Lower leg skin (tissue), 4 donors: ENCODE measurements at regions not wholly inside any gene's neighbourhood (a gene's known extent, or its start where the extent isn't known, plus 50 kb on each side); places are given as distances from the start of the nearest gene placed in this dataset.

ENCODE experiments used
- DNase-seq, 2 donors: peaks; one replicate each; pipeline ENCODE4 v3.0.0-alpha.2; 2019; ENCODE audit warnings: low spot score in 2 of 2
- H3K4me3 ChIP-seq: fragments of 200-600 bp; sonication (generic); 2 replicates; pipeline ENCODE4 v1.5.1; 2017; ENCODE audit warnings: mild to moderate bottlenecking, low read depth; ENCODE audit not compliant: poor library complexity, severe bottlenecking
- CTCF ChIP-seq, 3 donors: fragments of 450-650 bp; IDR thresholded peaks; one replicate each; pipeline ENCODE4 v1.5.1; 2016; ENCODE audit warnings: antibody characterized with exemption in 3 of 3, mild to moderate bottlenecking in 3 of 3, moderate library complexity in 2 of 3
- POLR2A ChIP-seq, 2 donors: fragments of 450-650 bp; IDR thresholded peaks; one replicate each; pipeline ENCODE4 v1.6.1; 2016 to 2017; ENCODE audit warnings: antibody characterized with exemption in 2 of 2, mild to moderate bottlenecking in 1 of 2, moderate library complexity in 1 of 2
- WGBS, 2 donors: methylation state at CpG; one replicate each; pipeline ENCODE4 v1.1.5; 2018; 5-methylcytosine and 5-hydroxymethylcytosine counted together
- intact Hi-C: fragments of 100-400 bp; cut with DNase I; formaldehyde crosslinking; loops from one replicate; pipeline ENCODE4 v1.15.0; 2023; ENCODE audit warnings: low total_unique reads

GRCh38 chrX:113545040-113545439 lies 704.4 kb upstream of the AMOT start:
- H3K4me3 ChIP-seq = no peak overlapping the region
- 19 to 71% methylated on average over 1 of the region's 1 CpG for WGBS, 2 donors
- DNase-seq = no peak
- TF ChIP-seq POLR2A (IDR thresholded peaks at IDR 0.05) (no peak), CTCF (IDR thresholded peaks at IDR 0.05) (no peak)
- intact Hi-C loops = no loop called here

- intact Hi-C loops = no loop called here
- H3K4me3 ChIP-seq = no peak overlapping the region
- no peak for DNase-seq
- 75 to 88% methylated on average over 2 of the region's 2 CpGs for WGBS, 2 donors
- TF ChIP-seq CTCF (IDR thresholded peaks at IDR 0.05) (no peak), POLR2A (IDR thresholded peaks at IDR 0.05) (no peak)
Measured at GRCh38 chrX:113539599-113540356, 699.1 kb upstream of the AMOT start.

- no peak for TF ChIP-seq CTCF (IDR thresholded peaks at IDR 0.05)
- no peak for TF ChIP-seq POLR2A (IDR thresholded peaks at IDR 0.05)
- intact Hi-C loops = loop anchor here (5.0 kb wide), 1 partner anchor 1622 kb away; no protein-coding TSS in a partner anchor
- no peak for DNase-seq
- 75 to 85% methylated on average over 6 of the region's 6 CpGs for WGBS, 2 donors
- H3K4me3 ChIP-seq = no peak overlapping the region
Measured at GRCh38 chrX:113529426-113530013, 688.9 kb upstream of the AMOT start.

- DNase-seq = no peak
- no peak for TF ChIP-seq POLR2A (IDR thresholded peaks at IDR 0.05)
- TF ChIP-seq CTCF (IDR thresholded peaks at IDR 0.05) = no peak
- WGBS, 2 donors = 79 to 86% methylated on average over 3 of the region's 3 CpGs
Measured at GRCh38 chrX:113522814-113523213, 682.2 kb upstream of the AMOT start.

GRCh38 chrX:113514906-113515305 lies 674.3 kb upstream of the AMOT start:
- no peak for TF ChIP-seq CTCF (IDR thresholded peaks at IDR 0.05)
- no peak for TF ChIP-seq POLR2A (IDR thresholded peaks at IDR 0.05)
- intact Hi-C loops = no loop called here
- no peak for DNase-seq
- H3K4me3 ChIP-seq = no peak overlapping the region
- WGBS, 2 donors = 26 to 46% methylated on average over 2 of the region's 2 CpGs

More at GRCh38 chrX:113522814-113523213, 682.2 kb upstream of the AMOT start:
- H3K4me3 ChIP-seq = no peak overlapping the region
- intact Hi-C loops = no loop called here
